ENCODE measurements at regions not wholly inside any gene's neighbourhood (a gene's known extent, or its start where the extent isn't known, plus 50 kb on each side); places are given as distances from the start of the nearest gene placed in this dataset.

- H3K27ac ChIP-seq (ENCODE audit: low read depth in 1 of 2, low read length in 2 of 2), result no peak overlapping the region
- no peak overlapping the region for H3K4me2 ChIP-seq (replicated peaks; ENCODE audit: extremely low read depth, low read length, poor library complexity, severe bottlenecking)
- H3K9me3 Mint-ChIP-seq, result no peaks in the 10 kb centered on the region
- no peak for TF ChIP-seq CTCF (IDR thresholded peaks at IDR 0.05)
- no peak overlapping the region for H3K27ac Mint-ChIP-seq
- 88% methylated on average over 2 of the region's 3 CpGs for WGBS (ENCODE audit: insufficient coverage)
- H4K20me1 ChIP-seq (ENCODE audit: insufficient read depth, low read length), result no peaks in the 10 kb centered on the region
- no peaks in the 10 kb centered on the region for H3K4me1 ChIP-seq (ENCODE audit: control insufficient read depth in 1 of 2, insufficient read depth in 2 of 2, low read length in 2 of 2)
- no peaks in the 10 kb centered on the region for H3K79me2 ChIP-seq (ENCODE audit: insufficient read depth, low read length)
- H3K9ac ChIP-seq (ENCODE audit: insufficient read depth, low read length, poor library complexity, severe bottlenecking), result no peak overlapping the region
- H3K27me3 ChIP-seq (ENCODE audit: control insufficient read depth in 2 of 2, insufficient read depth in 2 of 2, low read length in 2 of 2), result no peaks in the 10 kb centered on the region
- H3K36me3 Mint-ChIP-seq, result no peaks in the 10 kb centered on the region
- H3K4me3 ChIP-seq (replicated peaks in 1 of 3; ENCODE audit: low read depth in 2 of 3, low read length in 3 of 3), result no peak overlapping the region
- H3K4me3 Mint-ChIP-seq, result no peak overlapping the region
- H2AFZ ChIP-seq (ENCODE audit: insufficient read depth, low read depth, low read length, poor library complexity, severe bottlenecking), result no peak overlapping the region
- no peak for DNase-seq
- peaks cover 0 to 1% (median 0%) of the 10 kb centered on the region in 3 donors for H3K27me3 Mint-ChIP-seq (ENCODE audit: low read depth in 3 of 3)
- H3K36me3 ChIP-seq (replicated peaks in 1 of 2; ENCODE audit: control insufficient read depth in 1 of 2, insufficient read depth in 2 of 2, low read length in 2 of 2), result no peaks in the 10 kb centered on the region
- intact Hi-C loops (cut with micrococcal nuclease), result no loop called here
- H3K9me3 ChIP-seq (replicated peaks in 1 of 2; ENCODE audit: control insufficient read depth in 1 of 2, insufficient read depth in 1 of 2, low read length in 2 of 2), result no peaks in the 10 kb centered on the region
- H3K4me1 Mint-ChIP-seq, result no peaks in the 10 kb centered on the region
Observed at GRCh38 chr1:192441492-192441891, 124.7 kb downstream of the RGS21 start.

- no peaks in the 10 kb centered on the region for H3K36me3 Mint-ChIP-seq
- no peak overlapping the region for H3K4me3 ChIP-seq (replicated peaks in 1 of 3; ENCODE audit: low read depth in 2 of 3, low read length in 3 of 3)
- no peak for DNase-seq
- intact Hi-C loops (cut with micrococcal nuclease), result no loop called here
- peaks cover 0 to 1% (median 0%) of the 10 kb centered on the region in 3 donors for H3K27me3 Mint-ChIP-seq (ENCODE audit: low read depth in 3 of 3)
- H3K27ac Mint-ChIP-seq, result no peak overlapping the region
- no peak overlapping the region for H3K4me2 ChIP-seq (replicated peaks; ENCODE audit: extremely low read depth, low read length, poor library complexity, severe bottlenecking)
- no peaks in the 10 kb centered on the region for H3K9me3 Mint-ChIP-seq
- TF ChIP-seq CTCF (IDR thresholded peaks at IDR 0.05), result no peak
- WGBS (ENCODE audit: insufficient coverage), result 0% methylated on average over 1 of the region's 2 CpGs
- no peak overlapping the region for H3K27ac ChIP-seq (ENCODE audit: low read depth in 1 of 2, low read length in 2 of 2)
- no peaks in the 10 kb centered on the region for H3K9me3 ChIP-seq (replicated peaks in 1 of 2; ENCODE audit: control insufficient read depth in 1 of 2, insufficient read depth in 1 of 2, low read length in 2 of 2)
- no peaks in the 10 kb centered on the region for H3K27me3 ChIP-seq (ENCODE audit: control insufficient read depth in 2 of 2, insufficient read depth in 2 of 2, low read length in 2 of 2)
- no peak overlapping the region for H3K9ac ChIP-seq (ENCODE audit: insufficient read depth, low read length, poor library complexity, severe bottlenecking)
- H3K36me3 ChIP-seq (replicated peaks in 1 of 2; ENCODE audit: control insufficient read depth in 1 of 2, insufficient read depth in 2 of 2, low read length in 2 of 2), result no peaks in the 10 kb centered on the region
- H3K4me3 Mint-ChIP-seq, result no peak overlapping the region
- no peaks in the 10 kb centered on the region for H3K4me1 ChIP-seq (ENCODE audit: control insufficient read depth in 1 of 2, insufficient read depth in 2 of 2, low read length in 2 of 2)
- no peaks in the 10 kb centered on the region for H3K79me2 ChIP-seq (ENCODE audit: insufficient read depth, low read length)
- no peaks in the 10 kb centered on the region for H3K4me1 Mint-ChIP-seq
- no peaks in the 10 kb centered on the region for H4K20me1 ChIP-seq (ENCODE audit: insufficient read depth, low read length)
- H2AFZ ChIP-seq (ENCODE audit: insufficient read depth, low read depth, low read length, poor library complexity, severe bottlenecking), result no peak overlapping the region
Observed at GRCh38 chr1:192442736-192443135, 125.9 kb downstream of the RGS21 start.

Data from CD14-positive monocyte (primary cell).